ENCODE measurements at regions not wholly inside any gene's neighbourhood (a gene's known extent, or its start where the extent isn't known, plus 50 kb on each side); places are given as distances from the start of the nearest gene placed in this dataset.
"Not testable (repeated sequence)": the region's sequence is repeated elsewhere in the genome, so short reads cannot be mapped to it uniquely, and the experiment has no call there.

DNA sequence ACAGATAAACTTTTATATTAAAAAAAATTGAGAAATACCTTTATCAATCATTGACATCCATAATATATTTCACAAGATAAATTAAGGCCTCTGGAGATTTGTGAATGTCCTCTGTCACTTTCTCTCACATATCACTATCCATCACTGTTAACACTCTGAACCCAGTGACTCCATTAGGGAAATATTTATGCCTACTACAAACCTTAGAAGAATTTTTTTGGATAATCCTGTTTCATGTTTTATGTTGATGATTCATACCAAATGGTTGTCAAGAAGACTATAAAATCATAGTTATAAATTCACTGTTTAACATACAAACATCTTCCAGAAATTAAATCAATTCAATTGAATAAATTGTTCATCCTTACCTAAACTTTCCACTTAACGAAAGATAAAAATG is 357.6 kb upstream of the CDH10 start:
- no peak for DNase-seq

DNA sequence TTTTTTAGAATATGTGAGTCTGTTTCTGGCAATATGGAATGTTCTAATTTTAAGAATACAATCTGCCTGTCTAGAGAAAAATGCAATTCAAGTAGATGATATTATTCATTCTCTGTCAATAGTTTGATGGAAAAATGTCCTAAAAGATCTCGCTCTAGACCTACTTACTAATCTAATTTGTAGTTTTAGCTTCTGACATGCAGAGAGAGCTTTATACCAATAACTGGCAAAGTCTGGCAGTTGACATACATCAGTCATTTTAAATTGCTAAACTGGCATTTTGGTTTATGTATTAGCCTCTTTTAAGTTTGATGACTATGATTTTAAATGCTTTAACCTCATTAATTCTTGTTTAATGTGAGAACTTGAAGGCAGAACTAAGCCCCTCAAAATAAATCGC is 355.0 kb upstream of the CDH10 start:
- no peak for DNase-seq

DNA sequence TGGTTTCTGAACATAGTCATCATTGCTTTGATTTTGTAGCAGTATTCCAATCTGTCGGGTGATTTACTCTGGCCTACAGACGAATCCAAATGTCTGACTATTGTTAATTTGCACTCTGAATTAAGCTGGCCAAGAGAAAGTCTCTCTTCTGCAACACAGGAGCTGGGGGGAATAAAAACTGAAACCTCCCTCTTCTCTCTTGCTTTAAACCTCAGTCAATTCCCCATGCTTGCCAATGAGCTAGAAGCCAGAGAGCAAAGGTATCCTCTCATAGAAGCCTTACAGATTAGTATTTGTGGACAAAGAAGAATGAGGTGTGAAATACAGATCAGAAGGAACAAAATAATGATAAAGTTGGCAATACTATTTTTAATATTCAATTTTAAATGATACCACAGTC is 353.9 kb upstream of the CDH10 start:
- no peak for DNase-seq

DNA sequence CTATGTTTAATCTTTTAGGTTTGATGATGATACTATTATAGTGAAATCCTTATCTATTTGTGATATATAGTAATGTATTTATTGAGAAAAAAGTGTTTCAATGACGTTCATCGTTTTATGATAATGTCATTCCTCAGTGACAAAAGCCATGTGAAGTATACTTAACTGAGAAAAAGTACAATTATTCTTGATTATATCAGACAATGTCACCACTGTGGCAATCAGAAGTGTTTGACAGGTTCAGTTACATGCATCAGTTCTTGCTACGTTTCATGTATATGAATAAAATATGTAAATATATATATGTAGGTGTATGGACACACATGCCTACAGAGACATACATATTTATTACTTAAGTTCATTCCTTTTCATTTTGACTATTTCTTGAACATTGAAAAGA is 341.5 kb upstream of the CDH10 start:
- DNase-seq: no peak

DNA sequence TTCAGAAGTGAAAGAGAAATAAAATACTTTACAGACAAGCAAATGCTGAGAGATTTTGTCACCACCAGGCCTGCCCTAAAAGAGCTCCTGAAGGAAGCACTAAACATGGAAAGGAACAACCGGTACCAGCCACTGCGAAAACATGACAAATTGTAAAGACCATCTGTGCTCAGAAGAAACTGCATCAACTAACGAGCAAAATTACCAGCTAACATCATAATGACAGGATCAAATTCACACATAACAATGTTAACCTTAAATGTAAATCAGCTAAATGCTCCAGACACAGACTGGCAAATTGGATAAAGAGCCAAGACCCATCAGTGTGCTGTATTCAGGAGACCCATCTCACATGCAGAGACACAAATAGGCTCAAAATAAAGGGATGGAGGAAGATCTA is 333.8 kb upstream of the CDH10 start:
- DNase-seq: not testable (repeated sequence)

DNA sequence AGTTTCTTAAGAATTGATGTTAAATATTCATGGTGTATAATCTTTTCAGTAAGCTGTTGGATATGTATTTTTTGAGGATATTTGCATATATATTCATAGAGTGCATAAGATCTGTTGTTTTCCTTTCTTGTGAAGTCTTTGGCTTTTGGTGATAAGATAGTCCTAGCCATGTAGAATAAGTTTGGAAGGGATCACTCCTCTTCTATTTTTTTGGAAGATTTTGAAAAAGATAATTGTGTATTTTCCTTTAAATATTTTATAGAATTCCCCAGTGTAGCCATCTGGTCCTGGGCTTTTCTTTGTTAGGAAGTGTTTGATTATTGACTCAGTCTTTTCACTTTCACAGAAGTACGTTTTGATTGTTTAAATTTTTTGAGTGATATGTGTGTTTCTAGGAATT is 318.8 kb upstream of the CDH10 start:
- no peak for DNase-seq

DNA sequence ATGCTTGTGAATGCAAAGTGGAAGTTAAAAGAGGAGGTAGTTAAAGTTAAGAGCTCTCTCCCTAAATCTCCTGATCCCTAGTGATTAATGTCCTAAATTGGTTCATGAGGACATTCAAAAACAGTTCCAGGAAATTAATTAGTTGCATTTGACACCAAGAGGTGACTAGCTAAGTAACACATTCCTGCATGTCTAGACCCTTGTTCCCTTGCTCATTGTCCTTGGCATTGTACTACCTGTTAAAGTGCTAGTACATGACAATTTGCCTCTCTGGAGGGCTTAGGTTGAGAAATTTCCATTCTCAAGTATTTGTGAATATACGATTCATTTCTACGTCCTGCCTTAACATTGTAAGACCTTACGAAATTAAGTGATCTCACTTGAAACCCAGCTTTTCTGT is 278.6 kb upstream of the CDH10 start:
- no peak for DNase-seq

DNA sequence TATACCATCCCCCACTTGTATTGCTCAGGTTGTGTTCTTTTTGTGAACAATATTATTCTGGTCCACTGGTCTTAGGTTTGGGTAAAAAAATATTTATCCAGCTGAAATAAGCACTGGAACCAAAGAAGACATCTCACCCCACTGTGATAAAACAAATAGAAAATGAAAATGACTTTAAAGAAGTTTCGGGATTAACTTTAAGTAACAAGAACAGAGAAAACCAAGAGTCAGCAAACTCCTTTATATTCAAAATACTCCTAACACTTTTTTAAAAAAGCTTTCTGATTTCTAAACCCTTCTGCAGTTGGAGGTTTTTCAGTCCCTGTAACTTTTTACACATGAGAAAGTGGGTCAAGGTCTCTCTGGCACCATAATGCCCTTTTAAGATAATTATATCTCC is 273.9 kb upstream of the CDH10 start:
- DNase-seq: no peak

DNA sequence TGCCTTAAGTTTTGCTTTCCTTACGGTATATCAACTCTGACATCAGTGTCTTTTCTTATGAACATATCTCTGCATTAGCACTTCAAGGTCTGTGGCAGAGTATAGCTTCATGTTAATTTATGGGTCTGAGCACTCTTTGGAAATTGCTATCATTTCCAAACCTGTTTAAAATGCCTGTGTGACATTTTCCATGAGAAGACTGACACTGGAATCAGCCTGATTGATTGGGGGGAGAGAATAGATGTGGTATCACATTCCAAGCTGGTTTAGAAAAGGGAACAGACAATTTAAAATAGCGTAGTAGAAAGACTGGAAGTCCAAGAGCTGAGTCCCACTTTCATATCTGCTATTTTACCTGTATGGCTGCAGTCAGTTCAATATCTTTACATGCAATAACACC is 272.1 kb upstream of the CDH10 start:
- no peak for DNase-seq

DNA sequence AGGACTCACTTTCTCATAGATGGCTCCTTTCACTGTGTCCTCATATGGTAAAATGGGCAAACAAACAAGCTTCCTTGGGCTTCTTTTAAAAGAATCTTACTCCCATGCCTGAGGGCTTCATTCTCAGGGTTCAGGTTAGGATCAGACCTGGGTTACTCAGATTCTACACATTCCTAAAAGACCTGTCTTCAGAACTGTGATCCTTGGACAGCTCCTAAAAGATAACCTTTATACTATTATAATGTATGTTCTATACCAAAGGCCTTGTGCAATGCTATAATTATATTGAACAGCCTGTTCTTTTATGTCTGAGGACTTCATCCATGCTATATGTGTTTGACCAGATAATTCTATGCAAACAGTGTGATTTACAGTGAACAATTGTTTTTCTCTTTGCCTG is 264.4 kb upstream of the CDH10 start:
- no peak for DNase-seq

DNA sequence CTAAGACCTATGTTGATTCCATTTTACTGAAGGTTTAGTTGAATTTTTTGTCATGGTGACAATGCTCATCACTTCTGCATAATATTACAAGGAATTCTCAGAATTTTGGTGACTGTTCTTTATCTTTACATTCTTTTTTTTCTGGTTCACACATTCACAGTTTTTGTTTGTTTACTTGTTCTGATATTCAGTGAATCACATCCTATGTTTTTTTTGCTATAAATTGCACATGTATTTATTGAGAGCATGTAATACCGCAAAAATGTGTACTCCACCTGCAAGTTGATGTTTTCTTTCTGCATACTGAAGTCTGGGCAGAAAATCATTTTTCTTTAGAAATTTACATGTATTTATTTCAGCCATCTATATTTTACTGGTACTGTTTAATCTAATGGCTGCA is 261.9 kb upstream of the CDH10 start:
- DNase-seq: no peak

DNA sequence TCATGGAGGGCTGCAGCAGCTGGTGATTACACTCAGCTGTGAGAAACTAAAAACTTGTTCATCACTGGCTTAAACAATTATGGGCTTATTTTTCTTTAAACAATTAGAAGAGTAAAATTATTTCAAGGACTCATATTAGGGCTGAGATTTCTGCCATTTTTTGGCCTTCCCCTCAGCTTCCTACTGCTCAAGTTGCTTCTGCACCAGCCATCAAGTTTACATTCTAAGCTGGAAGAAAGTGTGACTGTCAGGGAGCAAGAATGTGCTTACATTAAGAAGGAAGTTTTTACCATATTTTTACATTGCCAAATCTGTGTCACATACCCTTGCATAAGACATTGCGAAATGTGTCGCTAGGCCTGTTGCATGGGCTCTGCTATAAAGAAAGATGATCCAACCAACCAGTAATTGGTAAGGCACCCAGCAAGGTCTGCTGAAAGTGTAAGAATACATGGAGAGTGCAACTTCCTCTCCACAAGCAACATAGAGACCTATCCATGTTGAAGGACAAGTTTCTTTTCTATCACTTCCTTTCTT is 260.3 kb upstream of the CDH10 start:
- DNase-seq: no peak

DNA sequence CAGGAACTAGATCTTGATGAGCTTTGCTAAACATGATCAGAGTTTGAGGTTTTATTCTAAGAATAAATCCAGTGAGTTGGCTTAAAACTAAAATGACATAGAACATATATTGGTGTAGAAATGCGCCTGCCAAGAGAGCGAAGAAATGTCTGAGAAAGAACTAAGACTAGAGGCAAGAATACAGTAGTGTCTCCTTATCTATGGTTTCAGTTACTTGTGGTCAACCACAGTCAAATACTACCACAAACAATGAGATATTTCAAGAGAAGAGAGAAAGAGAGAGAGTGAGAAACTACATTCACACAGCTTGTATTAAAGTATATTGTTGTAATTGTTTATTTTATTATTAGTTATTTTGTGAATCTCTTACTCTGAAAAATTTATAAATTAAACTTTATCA is 254.4 kb upstream of the CDH10 start:
- DNase-seq: no peak

DNA sequence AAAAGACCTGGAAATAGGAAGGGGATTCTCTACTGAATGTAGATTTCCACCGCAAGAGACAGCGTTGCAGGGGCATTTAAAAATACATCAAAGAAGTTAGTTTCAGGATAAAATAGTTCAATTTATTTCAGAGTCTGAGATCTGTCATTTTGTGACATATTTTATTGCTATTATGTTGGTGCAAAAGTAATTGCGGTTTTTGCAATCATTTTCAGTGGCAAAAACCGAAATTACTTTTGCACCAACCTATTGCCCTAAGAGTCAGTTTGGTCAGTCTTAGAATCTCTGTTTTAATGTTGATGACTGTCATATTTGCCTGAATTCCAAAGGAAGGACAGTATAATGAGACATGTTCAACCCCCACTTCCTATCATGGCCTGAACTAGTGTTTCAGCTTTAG is 219.5 kb upstream of the CDH10 start:
- DNase-seq: no peak

DNA sequence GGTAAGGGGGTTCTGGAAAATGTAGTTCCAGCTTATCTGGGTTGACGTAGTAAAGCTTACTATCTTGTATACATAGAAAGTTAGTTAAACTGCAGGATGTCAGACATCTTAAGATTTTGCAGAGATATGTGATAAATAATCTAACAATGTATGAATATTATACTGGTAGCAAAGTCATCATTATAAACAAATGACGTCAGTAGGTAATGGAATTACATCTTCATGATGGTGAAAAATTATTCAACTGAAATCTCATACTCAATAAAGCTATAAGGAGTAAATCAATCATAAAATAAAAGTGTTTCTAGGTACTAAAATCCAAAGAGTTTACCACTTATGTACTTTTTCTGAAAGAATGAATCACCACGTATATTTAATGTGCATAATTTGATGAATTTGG is 217.3 kb upstream of the CDH10 start:
- no peak for DNase-seq

DNA sequence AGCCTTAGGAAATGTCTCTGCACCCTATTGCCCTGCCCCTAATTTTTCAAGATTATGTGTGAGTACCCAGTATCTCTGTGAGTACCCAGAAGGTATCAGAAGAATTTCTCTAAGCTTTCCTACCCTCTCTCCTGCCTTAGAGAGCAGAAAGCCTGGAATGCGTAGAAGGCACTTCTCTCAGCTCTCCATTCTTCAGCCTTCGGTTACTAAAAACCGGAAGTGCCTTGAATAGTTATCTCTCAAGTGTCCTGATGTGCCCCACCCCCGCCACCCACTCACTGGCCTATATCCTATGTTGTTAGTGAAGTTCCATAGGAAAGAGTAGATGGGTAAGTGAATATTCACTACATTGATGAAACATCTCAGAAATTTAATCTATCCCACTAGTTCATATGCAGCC is 210.7 kb upstream of the CDH10 start:
- no peak for DNase-seq

DNA sequence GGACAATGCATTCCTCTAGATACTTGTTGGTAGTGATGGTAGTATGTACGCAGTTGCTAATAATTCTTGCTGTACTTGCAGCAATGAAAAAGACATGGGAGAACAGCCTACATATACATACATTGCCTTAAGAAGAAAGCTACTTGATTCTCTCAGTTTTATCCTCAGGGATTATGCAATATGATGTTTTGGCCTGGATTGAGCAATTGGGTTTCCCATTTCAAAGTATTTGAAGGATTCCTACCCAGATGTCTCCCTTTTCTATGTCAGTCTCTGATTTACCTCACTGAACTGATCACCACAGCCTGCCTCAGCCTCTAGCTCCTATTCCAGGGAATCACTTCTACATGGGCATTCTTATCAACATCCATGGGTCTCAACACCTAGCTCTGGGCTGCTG is 210.1 kb upstream of the CDH10 start:
- no peak for DNase-seq

DNA sequence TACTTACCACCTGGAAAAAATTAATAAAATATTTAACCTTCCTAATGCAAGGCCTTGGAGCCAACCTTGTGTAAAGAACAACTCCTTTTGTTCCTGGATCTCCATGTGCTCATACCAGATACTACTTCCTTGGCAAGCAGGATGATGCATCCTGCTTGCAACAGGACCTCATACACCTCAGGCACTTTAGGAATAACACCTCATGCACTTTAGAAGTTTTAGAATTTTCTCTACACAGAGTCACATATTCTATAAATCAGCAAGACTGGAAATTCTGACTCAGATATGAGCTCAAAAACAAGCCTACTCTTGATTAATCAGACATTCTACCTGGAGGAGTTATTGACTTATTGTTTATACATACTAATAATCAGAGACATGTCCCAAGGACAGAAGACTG is 209.6 kb upstream of the CDH10 start:
- no peak for DNase-seq

DNA sequence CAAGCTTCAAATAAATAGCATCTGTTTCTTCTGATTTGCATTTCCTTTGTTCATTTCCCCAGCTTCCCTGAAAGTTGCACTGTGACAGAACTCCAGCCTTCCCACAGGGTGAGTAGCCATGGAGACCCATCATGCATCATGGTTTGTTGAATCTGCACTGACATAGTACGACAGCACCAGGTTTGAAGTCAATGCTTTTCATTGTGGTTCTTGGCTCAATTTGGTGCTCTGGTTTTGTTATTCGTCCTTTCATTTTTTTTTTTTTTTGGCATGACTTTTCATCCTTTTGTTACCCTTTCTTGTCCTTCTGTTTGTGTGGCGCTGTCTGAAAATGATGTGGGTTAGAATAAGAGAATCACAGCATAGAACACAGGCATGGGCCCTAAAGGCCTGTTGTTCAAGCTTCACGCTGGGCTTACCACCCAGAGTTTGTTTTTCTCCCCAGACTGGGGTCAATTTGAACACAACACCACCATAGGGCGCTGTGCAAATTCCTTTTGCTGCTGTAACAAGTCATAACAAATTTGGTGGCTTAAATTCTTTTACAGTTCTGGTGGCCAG is 206.2 kb upstream of the CDH10 start:
- DNase-seq: no peak

DNA sequence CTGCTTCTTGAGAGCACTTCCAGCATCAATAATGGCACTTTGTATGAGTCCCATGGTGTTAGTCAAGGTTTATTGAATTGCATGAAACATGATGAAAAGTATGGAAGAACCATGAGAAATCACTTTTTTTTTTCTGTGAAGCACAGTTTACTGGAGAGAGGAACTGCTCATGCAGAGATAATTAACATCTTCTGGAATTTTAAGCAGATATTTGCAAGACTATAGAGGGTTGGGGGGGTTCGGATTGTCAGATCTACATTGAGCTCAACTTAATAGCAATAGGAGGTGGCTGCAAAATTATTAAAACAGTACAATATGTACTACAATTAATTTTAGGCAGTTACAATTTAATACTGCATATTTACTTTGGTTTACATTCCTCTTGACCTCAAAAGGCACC is 204.4 kb upstream of the CDH10 start:
- no peak for DNase-seq

DNA sequence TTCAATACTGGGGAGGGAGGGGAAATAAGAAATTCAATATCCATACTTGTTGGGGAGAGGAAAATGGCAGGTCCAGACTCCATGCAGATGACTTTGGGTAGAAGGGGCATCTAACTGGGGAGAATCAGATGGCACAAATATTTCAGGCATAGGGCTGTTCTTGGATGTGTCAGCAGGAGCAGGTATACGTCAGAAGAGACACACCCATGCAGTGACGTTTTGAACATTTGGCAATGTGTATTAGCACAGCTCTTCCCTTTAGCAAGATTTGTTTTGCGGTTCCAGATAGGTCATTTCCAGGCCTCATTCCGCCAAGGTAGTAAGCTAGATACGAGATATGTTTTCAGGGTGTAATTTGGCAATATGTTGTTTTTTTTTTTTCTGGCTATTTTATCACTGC is 187.2 kb upstream of the CDH10 start:
- DNase-seq: no peak

DNA sequence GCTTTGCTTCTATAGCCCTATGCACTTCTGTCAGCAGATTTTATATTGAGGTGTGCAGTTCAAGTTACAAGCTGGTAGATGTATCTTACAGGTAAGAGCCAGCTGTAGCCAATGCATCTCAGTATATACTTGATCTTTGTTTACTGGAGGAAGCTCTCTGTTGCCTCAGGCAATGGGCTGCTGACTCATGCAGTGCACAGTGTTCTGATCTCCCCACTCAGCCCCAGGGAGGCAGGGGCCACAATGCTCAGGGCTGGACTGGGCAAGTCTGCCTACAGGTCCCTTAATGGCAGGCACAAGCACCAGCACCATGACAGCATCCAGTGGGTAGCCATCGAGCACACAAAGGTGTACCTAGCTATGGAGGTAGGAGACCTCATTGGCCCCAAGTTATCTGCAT is 178.8 kb upstream of the CDH10 start:
- no peak for DNase-seq

DNA sequence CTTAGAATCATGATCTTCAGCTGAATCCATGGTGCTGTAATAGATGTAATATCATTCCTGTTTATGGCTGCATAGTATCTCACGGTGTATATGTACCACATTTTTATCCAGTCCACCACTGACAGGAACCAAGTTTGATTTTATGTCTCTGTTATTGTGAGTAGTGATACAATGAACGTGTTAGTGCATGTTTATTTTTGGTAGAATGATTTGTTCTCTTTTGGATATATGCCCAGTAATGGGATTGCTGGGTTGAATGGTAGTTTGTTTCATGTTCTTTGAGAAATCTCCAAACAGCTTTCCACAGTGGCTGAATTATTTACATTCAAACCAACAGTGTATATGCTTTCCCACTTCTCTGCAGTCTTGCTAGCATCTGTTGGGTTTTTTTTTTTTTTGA is 175.1 kb upstream of the CDH10 start:
- DNase-seq: no peak

DNA sequence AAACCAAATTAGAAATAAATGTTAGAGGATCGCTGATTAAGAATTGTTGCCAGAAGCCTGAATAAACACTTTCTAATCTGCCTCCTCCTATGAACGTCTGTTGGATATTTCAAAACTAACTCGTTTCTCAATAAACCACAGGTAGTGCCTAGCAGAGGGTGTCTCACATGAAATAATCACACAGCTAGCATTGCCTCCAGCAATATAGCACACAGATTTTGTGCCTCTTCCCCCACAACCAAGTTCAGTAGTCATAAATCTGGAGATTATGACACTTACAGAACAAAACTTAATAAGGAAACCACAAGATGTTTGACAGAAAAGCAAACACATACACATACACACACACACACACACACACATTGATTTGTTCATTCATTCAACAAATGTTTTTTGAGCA is 173.2 kb upstream of the CDH10 start:
- DNase-seq: no peak

DNA sequence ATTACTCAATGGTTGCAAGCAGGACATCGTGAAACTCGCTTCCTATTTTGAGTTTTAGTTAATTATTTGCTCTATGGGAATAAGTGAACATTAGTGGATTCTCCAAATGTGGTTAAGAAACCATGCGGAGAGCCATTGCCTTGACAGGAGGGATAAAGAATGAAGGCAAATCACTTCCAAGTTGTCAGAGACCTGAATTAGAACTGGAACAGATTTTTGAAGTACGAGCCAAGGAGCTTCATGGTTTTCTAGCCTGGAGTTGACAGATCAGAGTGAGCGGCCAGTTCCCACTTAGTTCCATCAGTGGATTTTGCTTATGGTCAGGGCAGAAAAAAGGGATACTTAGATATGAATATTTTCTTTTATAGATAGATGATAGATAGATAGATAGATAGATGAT is 171.4 kb upstream of the CDH10 start:
- DNase-seq: no peak

DNA sequence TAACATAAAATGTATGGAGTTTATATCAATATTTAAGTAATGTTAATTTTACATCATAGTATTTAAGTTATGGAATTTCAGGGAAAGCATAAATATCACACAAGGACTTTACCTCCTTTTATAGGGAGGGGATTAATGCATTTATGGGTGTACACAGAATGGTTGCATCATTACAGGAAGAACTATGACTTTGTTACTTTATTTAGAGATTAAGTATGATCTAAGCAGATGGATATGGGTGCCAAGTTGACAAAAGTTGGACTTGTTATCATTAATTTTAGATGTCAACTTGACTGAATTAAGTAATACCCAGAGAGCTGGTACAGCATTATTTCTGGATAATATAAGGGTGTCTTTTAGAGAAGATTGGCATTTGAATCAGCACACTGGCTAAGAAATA is 160.5 kb upstream of the CDH10 start:
- DNase-seq: no peak
